Activated T-helper 1 cell treated with anti-CD3 and anti-CD28 coated beads, Interleukin-12 subunit alpha, Interleukin-12 subunit beta, Interleukin-2, Interleukin-4 antibody, amounts not matched to agents 30 ng/mL and 10 ng/mL and 1 ng/mL, durations not matched to agents 14 hours and 24 hours and 36 hours (primary cell): ENCODE measurements at regions not wholly inside any gene's neighbourhood (a gene's known extent, or its start where the extent isn't known, plus 50 kb on each side); places are given as distances from the start of the nearest gene placed in this dataset.

ENCODE experiments used
- DNase-seq: peaks from one replicate; pipeline ENCODE4 v3.0.0; 2021; ENCODE audit warnings: low spot score
- H3K27ac Mint-ChIP-seq: one replicate; pipeline ENCODE4 v1.8.0; 2021; ENCODE audit warnings: mild to moderate bottlenecking, mixed read lengths
- H3K27me3 Mint-ChIP-seq: one replicate; pipeline ENCODE4 v1.8.0; 2022; ENCODE audit warnings: mild to moderate bottlenecking, moderate library complexity, mixed read lengths; ENCODE audit not compliant: insufficient read depth
- H3K36me3 Mint-ChIP-seq: one replicate; pipeline ENCODE4 v1.8.0; 2021; ENCODE audit warnings: low read depth, mixed read lengths
- H3K4me1 Mint-ChIP-seq: one replicate; pipeline ENCODE4 v1.8.0; 2021; ENCODE audit warnings: low read depth, mixed read lengths
- H3K4me3 Mint-ChIP-seq: one replicate; pipeline ENCODE4 v1.8.0; 2021; ENCODE audit warnings: mild to moderate bottlenecking, moderate library complexity, mixed read lengths
- H3K9me3 Mint-ChIP-seq: one replicate; pipeline ENCODE4 v1.8.0; 2021; ENCODE audit warnings: mixed read lengths
- intact Hi-C: fragments of 100-400 bp; cut with micrococcal nuclease; formaldehyde crosslinking; loops from one replicate; pipeline ENCODE4 v1.15.1; 2024

GRCh38 chr2:45138904-45139303 is 129.7 kb upstream of the SIX2 start:
- no peak overlapping the region for H3K4me3 Mint-ChIP-seq
- DNase-seq, result no peak
- H3K27me3 Mint-ChIP-seq, result peaks cover 13% of the 10 kb centered on the region
- H3K27ac Mint-ChIP-seq, result no peak overlapping the region
- no peaks in the 10 kb centered on the region for H3K36me3 Mint-ChIP-seq
- H3K4me1 Mint-ChIP-seq, result no peaks in the 10 kb centered on the region
- H3K9me3 Mint-ChIP-seq, result no peaks in the 10 kb centered on the region
- intact Hi-C loops, result no loop called here

- Mint-ChIP-seq H3K36me3 (no peaks in the 10 kb centered on the region), H3K9me3 (no peaks in the 10 kb centered on the region), H3K27me3 (peaks cover 8% of the 10 kb centered on the region), H3K4me1 (no peaks in the 10 kb centered on the region), H3K27ac (no peak overlapping the region), H3K4me3 (no peak overlapping the region)
- no peak for DNase-seq
- intact Hi-C loops, result no loop called here
Observed at GRCh38 chr2:45137966-45138695, 128.9 kb upstream of the SIX2 start.

- intact Hi-C loops, result no loop called here
- Mint-ChIP-seq H3K27ac (no peak overlapping the region), H3K36me3 (no peaks in the 10 kb centered on the region), H3K9me3 (no peaks in the 10 kb centered on the region), H3K27me3 (peaks cover 3% of the 10 kb centered on the region), H3K4me3 (no peak overlapping the region), H3K4me1 (no peaks in the 10 kb centered on the region)
- no peak for DNase-seq
Observed at GRCh38 chr2:45134726-45135125, 125.5 kb upstream of the SIX2 start.

GRCh38 chr2:45134014-45134413 is 124.8 kb upstream of the SIX2 start:
- Mint-ChIP-seq H3K4me1 (no peaks in the 10 kb centered on the region), H3K9me3 (no peaks in the 10 kb centered on the region), H3K4me3 (no peak overlapping the region), H3K27ac (no peak overlapping the region), H3K36me3 (no peaks in the 10 kb centered on the region), H3K27me3 (peaks cover 3% of the 10 kb centered on the region)
- DNase-seq, result no peak
- intact Hi-C loops, result no loop called here

GRCh38 chr2:45132551-45132950 is 123.3 kb upstream of the SIX2 start:
- Mint-ChIP-seq H3K27me3 (peaks cover 3% of the 10 kb centered on the region), H3K27ac (no peak overlapping the region), H3K4me3 (no peak overlapping the region), H3K36me3 (no peaks in the 10 kb centered on the region), H3K9me3 (no peaks in the 10 kb centered on the region), H3K4me1 (no peaks in the 10 kb centered on the region)
- no peak for DNase-seq
- intact Hi-C loops, result no loop called here

- Mint-ChIP-seq H3K27ac (no peak overlapping the region), H3K27me3 (no peaks in the 10 kb centered on the region), H3K36me3 (no peaks in the 10 kb centered on the region), H3K9me3 (no peaks in the 10 kb centered on the region), H3K4me3 (no peak overlapping the region), H3K4me1 (no peaks in the 10 kb centered on the region)
- no peak for DNase-seq
- intact Hi-C loops, result no loop called here
Observed at GRCh38 chr2:45131587-45131986, 122.3 kb upstream of the SIX2 start.

- Mint-ChIP-seq H3K4me1 (no peaks in the 10 kb centered on the region), H3K27me3 (no peaks in the 10 kb centered on the region), H3K27ac (no peak overlapping the region), H3K9me3 (no peaks in the 10 kb centered on the region), H3K4me3 (no peak overlapping the region), H3K36me3 (no peaks in the 10 kb centered on the region)
- intact Hi-C loops, result no loop called here
- no peak for DNase-seq
Observed at GRCh38 chr2:45130736-45131135, 121.5 kb upstream of the SIX2 start.

GRCh38 chr2:45128580-45128997 is 119.3 kb upstream of the SIX2 start:
- H3K36me3 Mint-ChIP-seq, result no peaks in the 10 kb centered on the region
- no peak for DNase-seq
- H3K4me1 Mint-ChIP-seq, result no peaks in the 10 kb centered on the region
- H3K27me3 Mint-ChIP-seq, result no peaks in the 10 kb centered on the region
- intact Hi-C loops, result no loop called here
- no peaks in the 10 kb centered on the region for H3K9me3 Mint-ChIP-seq
- H3K4me3 Mint-ChIP-seq, result no peak overlapping the region
- H3K27ac Mint-ChIP-seq, result no peak overlapping the region

GRCh38 chr2:45127891-45128290 is 118.6 kb upstream of the SIX2 start:
- Mint-ChIP-seq H3K36me3 (no peaks in the 10 kb centered on the region), H3K9me3 (no peaks in the 10 kb centered on the region), H3K27ac (no peak overlapping the region), H3K27me3 (peaks cover 4% of the 10 kb centered on the region), H3K4me1 (no peaks in the 10 kb centered on the region), H3K4me3 (no peak overlapping the region)
- intact Hi-C loops, result no loop called here
- no peak for DNase-seq

GRCh38 chr2:45127321-45127720 is 118.1 kb upstream of the SIX2 start:
- Mint-ChIP-seq H3K27ac (no peak overlapping the region), H3K4me1 (no peaks in the 10 kb centered on the region), H3K36me3 (no peaks in the 10 kb centered on the region), H3K9me3 (no peaks in the 10 kb centered on the region), H3K27me3 (peaks cover 5% of the 10 kb centered on the region), H3K4me3 (no peak overlapping the region)
- intact Hi-C loops, result no loop called here
- DNase-seq, result no peak

- no peak for DNase-seq
- H3K36me3 Mint-ChIP-seq, result no peaks in the 10 kb centered on the region
- H3K9me3 Mint-ChIP-seq, result no peaks in the 10 kb centered on the region
- H3K4me1 Mint-ChIP-seq, result no peaks in the 10 kb centered on the region
- no peak overlapping the region for H3K4me3 Mint-ChIP-seq
- intact Hi-C loops, result no loop called here
- no peak overlapping the region for H3K27ac Mint-ChIP-seq
- H3K27me3 Mint-ChIP-seq, result peaks cover 5% of the 10 kb centered on the region
Observed at GRCh38 chr2:45125232-45125631, 116.0 kb upstream of the SIX2 start.

GRCh38 chr2:45124456-45124855 is 115.2 kb upstream of the SIX2 start:
- no peaks in the 10 kb centered on the region for H3K36me3 Mint-ChIP-seq
- H3K27me3 Mint-ChIP-seq, result peaks cover 5% of the 10 kb centered on the region
- H3K4me1 Mint-ChIP-seq, result no peaks in the 10 kb centered on the region
- no peak for DNase-seq
- no peak overlapping the region for H3K4me3 Mint-ChIP-seq
- H3K9me3 Mint-ChIP-seq, result no peaks in the 10 kb centered on the region
- intact Hi-C loops, result no loop called here
- no peak overlapping the region for H3K27ac Mint-ChIP-seq

GRCh38 chr2:45123521-45124191 is 114.4 kb upstream of the SIX2 start:
- Mint-ChIP-seq H3K4me3 (no peak overlapping the region), H3K27ac (no peak overlapping the region), H3K4me1 (no peaks in the 10 kb centered on the region), H3K27me3 (peaks cover 5% of the 10 kb centered on the region), H3K9me3 (no peaks in the 10 kb centered on the region), H3K36me3 (no peaks in the 10 kb centered on the region)
- DNase-seq, result no peak
- intact Hi-C loops, result no loop called here
